ENCODE measurements at regions not wholly inside any gene's neighbourhood (a gene's known extent, or its start where the extent isn't known, plus 50 kb on each side); places are given as distances from the start of the nearest gene placed in this dataset.

DNA sequence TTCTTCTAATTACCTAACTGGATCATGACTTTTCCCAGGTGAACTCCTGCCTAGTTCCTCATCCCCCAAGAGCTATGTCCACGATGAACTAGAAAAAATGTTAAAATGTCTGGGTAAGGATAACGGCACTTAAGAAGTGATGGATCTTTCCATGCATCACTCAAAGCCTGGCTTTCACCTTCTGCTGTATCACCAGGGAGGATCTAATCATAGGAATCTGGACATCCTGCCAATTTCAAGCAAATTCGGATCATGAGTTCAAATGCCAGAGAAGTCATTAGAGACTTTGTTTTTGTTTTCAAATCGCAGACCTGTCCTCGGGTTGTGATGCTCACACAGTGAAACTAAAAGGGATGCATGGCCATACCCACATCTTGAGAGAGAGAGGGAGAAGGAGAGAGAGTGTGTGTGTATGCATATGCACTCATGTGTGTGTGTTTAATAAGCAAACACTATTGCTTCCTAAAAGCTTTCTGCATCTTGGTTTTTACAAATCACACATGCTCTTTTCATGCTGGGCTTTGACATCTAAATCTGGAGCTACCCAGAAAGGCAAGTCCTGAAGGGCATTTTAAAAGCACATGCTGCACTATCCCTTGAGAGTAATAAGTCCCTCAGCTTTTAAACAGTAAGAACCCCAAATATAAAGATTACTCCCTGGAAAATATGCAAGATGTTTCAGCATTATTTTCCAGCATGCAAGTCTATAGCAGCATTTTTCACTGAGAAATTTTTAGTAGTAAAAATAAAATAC is 524.6 kb upstream of the NOX3 start:
- TF ChIP-seq CTCF (IDR thresholded peaks at IDR 0.05) (no peak), POLR2A (IDR thresholded peaks at IDR 0.05) (no peak)

All from body of pancreas (tissue), 4 donors.